Naive thymus-derived CD8-positive, alpha-beta T cell (primary cell): ENCODE measurements at regions not wholly inside any gene's neighbourhood (a gene's known extent, or its start where the extent isn't known, plus 50 kb on each side); places are given as distances from the start of the nearest gene placed in this dataset.
A peak's percentile ranks its signal among the peaks of the same experiment; 100 is the strongest.

Experiments used
- ATAC-seq, 2 donors: fragments of 150-1000 bp; cut with Tn5 transposase in 1 of 2; sonication (Bioruptor Pico), chemical (Tn5 transposase) in 1 of 2; 1 replicate in 1 of 2; 2 replicates in 1 of 2; pipeline ENCODE4 v1.10.0; 2021; ENCODE audit warnings: mild to moderate bottlenecking in 2 of 2, moderate library complexity in 2 of 2
- POLR2A ChIA-PET: fragments of 350-600 bp; sonication (Branson Sonifier 250); formaldehyde crosslinking; loops from one replicate; lab custom pipeline; 2021; ENCODE audit warnings: antibody characterized with exemption; lab: Charles Lee
- DNase-seq, 10 donors: peaks; one replicate each; pipeline versions ENCODE4 v3.0.0 to v3.0.0-alpha.2; 2020 to 2022
- H3K27ac Mint-ChIP-seq, 10 donors: one replicate each; pipeline ENCODE4 v1.8.0; 2020 to 2022; ENCODE audit warnings: mild to moderate bottlenecking in 10 of 10, mixed read lengths in 10 of 10, moderate library complexity in 4 of 10, inconsistent platforms in 1 of 10
- H3K27me3 Mint-ChIP-seq, 5 donors: one replicate each; pipeline ENCODE4 v1.8.0; 2021 to 2022; ENCODE audit warnings: mixed read lengths in 5 of 5
- H3K36me3 Mint-ChIP-seq, 3 donors: one replicate each; pipeline ENCODE4 v1.8.0; 2020 to 2022; ENCODE audit warnings: mixed read lengths in 3 of 3, mild to moderate bottlenecking in 2 of 3, inconsistent platforms in 1 of 3
- H3K4me1 Mint-ChIP-seq, 4 donors: one replicate each; pipeline ENCODE4 v1.8.0; 2021 to 2022; ENCODE audit warnings: mixed read lengths in 4 of 4
- H3K4me3 Mint-ChIP-seq, 10 donors: one replicate each; pipeline ENCODE4 v1.8.0; 2020 to 2022; ENCODE audit warnings: mild to moderate bottlenecking in 10 of 10, mixed read lengths in 10 of 10, moderate library complexity in 6 of 10, inconsistent platforms in 1 of 10
- H3K9me3 Mint-ChIP-seq, 9 donors: one replicate each; pipeline ENCODE4 v1.8.0; 2020 to 2022; ENCODE audit warnings: mixed read lengths in 9 of 9, mild to moderate bottlenecking in 3 of 9, inconsistent platforms in 1 of 9, moderate library complexity in 1 of 9

DNA sequence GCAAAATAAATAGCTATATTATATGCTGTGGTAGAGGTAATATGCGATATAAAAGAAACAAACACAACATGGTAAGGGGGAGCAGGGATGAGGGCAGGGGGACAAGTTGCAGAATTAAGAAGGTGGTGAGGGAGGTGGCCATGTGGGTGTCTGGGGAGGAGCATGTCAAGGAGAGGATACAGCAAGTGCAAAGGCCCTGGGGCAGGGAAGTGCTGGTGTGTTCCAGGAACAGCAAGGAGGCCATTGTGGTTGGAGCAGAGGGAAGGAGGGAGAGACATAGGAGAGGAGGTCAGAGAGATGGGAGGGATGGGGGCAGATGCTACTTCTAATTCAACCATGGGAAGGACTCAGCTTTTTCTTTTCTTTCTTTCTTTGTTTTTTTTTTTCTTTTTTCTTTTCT, 161.2 kb upstream of the IGSF21 start:
- H3K27ac Mint-ChIP-seq: no peak overlapping the region

DNA sequence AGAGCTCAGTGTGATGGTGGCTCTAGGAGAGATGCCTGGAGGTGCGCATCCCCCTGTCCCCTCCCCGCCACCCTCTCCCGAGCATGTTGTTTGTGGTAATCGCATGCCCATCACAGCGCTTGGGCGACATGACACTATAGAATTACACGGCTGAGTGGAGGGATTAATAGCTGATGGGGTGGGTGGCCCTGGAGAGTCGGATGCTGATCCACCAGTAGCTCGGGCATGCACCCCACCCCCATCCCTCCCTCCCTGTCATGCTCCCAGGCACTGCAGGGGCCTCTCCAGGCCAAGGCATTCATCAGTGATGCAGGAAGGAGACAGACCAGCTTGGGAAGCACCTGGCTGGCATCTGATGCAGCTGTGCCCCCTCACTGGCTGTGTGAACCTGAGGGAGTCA, 159.0 kb upstream of the IGSF21 start:
- POLR2A ChIA-PET: no interaction called here
- no peak overlapping the region for H3K27ac Mint-ChIP-seq
- DNase-seq: no peak
- peaks cover 9 to 59% (median 37%) of the 10 kb centered on the region in 5 donors for H3K27me3 Mint-ChIP-seq
- H3K4me1 Mint-ChIP-seq: peaks cover 0 to 10% (median 4%) of the 10 kb centered on the region in 4 donors
- no peak overlapping the region for H3K4me3 Mint-ChIP-seq
- ATAC-seq: no peak
- H3K36me3 Mint-ChIP-seq: no peaks in the 10 kb centered on the region
- H3K9me3 Mint-ChIP-seq: peaks cover 0 to 2% (median 0%) of the 10 kb centered on the region in 9 donors

More for the DNA sequence above, 161.2 kb upstream of the IGSF21 start:
- H3K4me1 Mint-ChIP-seq: no peaks in the 10 kb centered on the region
- peaks cover 0 to 2% (median 0%) of the 10 kb centered on the region in 9 donors for H3K9me3 Mint-ChIP-seq
- no peaks in the 10 kb centered on the region for H3K36me3 Mint-ChIP-seq
- no peak overlapping the region for H3K4me3 Mint-ChIP-seq
- DNase-seq: no peak
- no peak for ATAC-seq
- H3K27me3 Mint-ChIP-seq: peaks cover 2 to 38% (median 28%) of the 10 kb centered on the region in 5 donors
- POLR2A ChIA-PET: no interaction called here

DNA sequence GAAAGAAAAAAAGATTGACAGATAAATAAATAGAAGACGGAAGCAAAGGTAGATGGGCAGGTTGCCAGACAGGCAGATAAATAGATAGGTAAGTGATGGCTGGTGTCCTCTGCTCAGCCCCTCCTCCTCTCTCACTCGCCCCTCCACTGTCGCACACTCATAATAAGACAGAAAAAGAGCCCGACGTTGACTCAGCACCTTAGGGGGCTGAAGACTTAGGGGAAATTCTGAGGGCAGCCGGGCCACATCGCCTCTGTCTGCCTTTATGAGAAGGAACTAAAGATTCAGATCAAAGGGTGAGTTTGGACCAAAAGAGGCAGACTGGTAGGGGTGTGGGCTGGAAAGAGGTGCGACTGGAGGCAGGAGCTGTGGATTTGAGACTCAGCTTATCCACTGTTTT, 158.1 kb upstream of the IGSF21 start:
- POLR2A ChIA-PET: no interaction called here
- Mint-ChIP-seq H3K27ac (peak overlapping the region in 1 of 10 donors; percentile 23), H3K4me1 (peaks cover 0 to 10% (median 4%) of the 10 kb centered on the region in 4 donors), H3K9me3 (peaks cover 0 to 2% (median 0%) of the 10 kb centered on the region in 9 donors), H3K36me3 (no peaks in the 10 kb centered on the region), H3K4me3 (no peak overlapping the region), H3K27me3 (peaks cover 9 to 60% (median 37%) of the 10 kb centered on the region in 5 donors)
- DNase-seq (no peak), ATAC-seq (no peak)

DNA sequence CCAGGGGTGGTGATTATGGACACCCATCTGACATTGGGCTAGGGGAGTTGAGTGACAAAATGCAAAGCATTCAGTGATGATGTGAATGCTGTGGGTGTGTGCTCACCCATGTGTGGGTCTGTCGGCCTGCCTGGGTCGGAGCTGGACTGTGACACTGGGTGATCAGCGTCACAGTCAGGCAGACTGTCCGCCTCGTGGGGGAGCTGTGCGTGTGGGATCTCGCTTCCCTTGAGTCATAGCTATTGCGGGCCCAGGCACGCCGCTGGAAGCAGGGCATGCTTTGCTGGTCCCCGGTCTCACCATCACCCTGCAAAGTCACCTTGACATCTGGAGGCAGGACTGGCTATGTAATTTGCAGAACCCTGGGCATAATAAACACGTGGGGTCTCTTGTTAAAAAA, 156.9 kb upstream of the IGSF21 start:
- POLR2A ChIA-PET: no interaction called here
- ATAC-seq: no peak
- peaks cover 0 to 10% (median 4%) of the 10 kb centered on the region in 4 donors for H3K4me1 Mint-ChIP-seq

DNA sequence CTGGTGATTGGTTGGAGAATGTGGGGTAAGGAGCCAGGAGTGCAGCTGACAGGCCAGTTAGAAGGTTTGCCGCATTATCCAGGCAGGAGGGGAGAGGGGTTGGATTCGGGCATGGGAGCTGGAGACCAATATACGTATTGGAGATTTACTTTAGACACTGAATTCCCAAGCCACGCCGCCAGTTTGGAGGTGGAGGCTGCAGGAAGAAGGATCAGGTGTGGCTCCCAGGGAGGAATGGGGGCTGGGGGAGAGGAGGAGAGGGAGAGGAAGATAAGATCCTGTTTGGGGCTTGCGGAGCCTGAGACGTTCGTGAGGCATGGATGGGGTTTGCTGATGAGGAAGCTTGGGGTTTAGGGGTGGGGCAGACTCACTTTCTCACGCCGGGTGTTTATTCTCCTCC, 155.1 kb upstream of the IGSF21 start:
- Mint-ChIP-seq H3K27me3 (peaks cover 6 to 35% (median 25%) of the 10 kb centered on the region in 5 donors), H3K36me3 (no peaks in the 10 kb centered on the region), H3K27ac (peak overlapping the region in 1 of 10 donors; percentile 54), H3K4me3 (peak overlapping the region in 1 of 10 donors; percentile 11), H3K4me1 (peaks cover 0 to 10% (median 5%) of the 10 kb centered on the region in 4 donors), H3K9me3 (no peaks in the 10 kb centered on the region)
- no peak for DNase-seq
- POLR2A ChIA-PET: no interaction called here
- no peak for ATAC-seq

More for the DNA sequence above, 156.9 kb upstream of the IGSF21 start:
- Mint-ChIP-seq H3K4me3 (no peak overlapping the region), H3K27me3 (peaks cover 9 to 52% (median 37%) of the 10 kb centered on the region in 5 donors), H3K9me3 (no peaks in the 10 kb centered on the region), H3K27ac (no peak overlapping the region), H3K36me3 (no peaks in the 10 kb centered on the region)
- DNase-seq: no peak

DNA sequence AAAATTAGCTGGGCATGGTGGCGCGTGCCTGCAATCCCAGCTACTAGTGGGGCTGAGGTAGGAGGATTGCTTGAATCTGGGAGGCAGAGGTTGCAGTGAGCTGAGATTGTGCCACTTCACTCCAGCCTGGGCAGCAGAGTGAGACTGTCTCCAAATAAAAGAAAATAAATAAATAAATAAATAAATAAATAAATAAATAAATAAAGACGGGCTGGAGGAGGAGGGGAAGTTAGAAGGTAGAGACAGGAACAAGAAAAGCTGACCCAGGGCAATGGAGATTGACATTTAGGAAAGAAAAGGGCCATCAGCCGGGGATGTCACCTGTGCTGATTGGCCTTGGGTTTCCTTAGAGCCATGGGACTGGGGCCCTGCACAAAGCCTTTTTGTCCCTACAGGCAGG, 153.7 kb upstream of the IGSF21 start:
- POLR2A ChIA-PET: no interaction called here
- peaks cover 6 to 41% (median 23%) of the 10 kb centered on the region in 5 donors for H3K27me3 Mint-ChIP-seq
- peaks cover 8 to 22% (median 18%) of the 10 kb centered on the region in 4 donors for H3K4me1 Mint-ChIP-seq
- no peaks in the 10 kb centered on the region for H3K36me3 Mint-ChIP-seq
- H3K27ac Mint-ChIP-seq: no peak overlapping the region
- no peak overlapping the region for H3K4me3 Mint-ChIP-seq
- ATAC-seq: no peak
- no peaks in the 10 kb centered on the region for H3K9me3 Mint-ChIP-seq
- no peak for DNase-seq

DNA sequence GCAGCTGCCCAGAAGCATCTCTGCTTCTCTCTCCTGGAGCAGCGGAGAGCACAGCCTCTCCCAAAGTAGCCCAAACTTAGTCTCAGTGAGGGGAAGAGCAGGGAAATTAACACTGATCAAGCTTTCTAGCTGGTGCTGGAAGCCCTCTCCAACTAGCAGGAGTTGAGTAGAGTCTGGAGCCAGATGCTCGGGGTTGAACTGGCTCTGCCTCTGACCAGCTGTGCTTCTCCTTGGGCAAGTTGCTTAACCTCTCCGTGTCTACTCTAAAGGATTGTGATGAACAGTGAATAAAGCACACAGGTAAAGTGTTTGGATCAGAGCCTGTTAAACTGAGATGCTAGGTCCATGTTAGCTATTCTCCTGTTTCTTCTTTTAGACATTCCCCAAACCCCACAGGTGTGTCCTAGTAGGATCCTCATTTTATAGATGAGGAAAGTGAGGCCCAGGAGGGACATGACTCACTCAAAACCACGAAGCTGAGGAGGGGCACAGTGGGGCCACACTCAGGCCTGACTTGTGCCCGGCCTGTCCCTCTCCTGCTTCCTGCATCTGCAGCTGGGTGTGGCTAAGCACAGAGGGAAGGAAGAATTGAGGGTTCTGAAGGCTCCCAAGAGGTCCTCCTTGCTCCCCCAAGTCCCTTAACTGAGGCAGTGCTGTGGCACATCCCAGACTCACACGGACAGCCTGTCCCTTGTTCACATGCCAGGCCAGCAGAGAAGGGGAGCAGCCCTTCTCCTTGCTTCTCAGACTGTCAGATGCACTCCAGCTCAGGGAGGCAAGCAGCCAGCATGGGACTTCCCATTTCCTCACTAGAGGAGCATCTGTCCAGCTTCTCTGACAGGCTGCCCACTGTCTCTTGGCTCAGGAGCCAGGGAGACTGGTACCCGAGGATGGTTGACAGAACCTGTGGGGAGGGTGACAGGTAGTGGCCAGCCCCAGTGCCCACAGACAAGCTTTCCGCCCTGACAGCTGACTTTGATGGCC, 152.0 kb upstream of the IGSF21 start:
- no peak for DNase-seq
- H3K27me3 Mint-ChIP-seq: peaks cover 6 to 31% (median 23%) of the 10 kb centered on the region in 5 donors
- no peaks in the 10 kb centered on the region for H3K36me3 Mint-ChIP-seq
- H3K4me3 Mint-ChIP-seq: no peak overlapping the region
- no peak for ATAC-seq
- POLR2A ChIA-PET: no interaction called here
- peak overlapping the region in 1 of 10 donors; percentile 52 for H3K27ac Mint-ChIP-seq
- H3K4me1 Mint-ChIP-seq: peaks cover 8 to 27% (median 25%) of the 10 kb centered on the region in 4 donors
- H3K9me3 Mint-ChIP-seq: no peaks in the 10 kb centered on the region

DNA sequence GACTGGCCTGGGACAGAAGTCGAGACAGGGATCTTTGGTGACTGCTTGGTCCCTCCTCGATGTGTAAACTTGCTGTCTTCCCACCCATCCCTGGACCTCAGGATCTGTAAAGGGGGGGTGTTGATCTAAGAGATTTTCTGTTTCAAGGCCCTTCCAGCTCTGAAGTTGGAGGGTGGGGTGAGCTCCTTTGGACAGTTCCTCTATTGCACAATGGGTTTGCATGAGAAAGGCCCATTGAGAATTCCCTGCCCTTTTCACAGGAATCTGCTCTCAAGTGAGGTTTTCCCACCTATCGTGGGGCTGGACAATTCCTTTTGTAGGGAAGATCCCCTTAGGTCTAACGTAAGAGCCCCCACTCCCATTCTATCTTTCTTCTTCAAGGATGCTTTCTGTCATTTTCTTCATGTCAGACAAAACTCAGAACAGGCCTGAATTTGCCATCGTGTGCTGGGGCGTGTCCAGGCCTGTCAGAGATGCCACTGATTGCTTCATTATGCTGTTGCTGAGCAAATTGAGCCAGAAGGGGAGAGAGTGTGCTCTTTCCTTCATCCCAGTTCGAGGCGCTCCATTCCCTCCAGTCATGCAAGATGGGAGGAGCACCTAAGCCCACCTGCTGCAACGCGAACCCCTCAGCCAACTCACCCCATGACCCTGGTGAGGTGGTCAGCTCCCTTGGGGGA, 149.9 kb upstream of the IGSF21 start:
- H3K27me3 Mint-ChIP-seq: peaks cover 0 to 33% (median 13%) of the 10 kb centered on the region in 5 donors
- no peaks in the 10 kb centered on the region for H3K36me3 Mint-ChIP-seq
- H3K4me3 Mint-ChIP-seq: peak overlapping the region in 2 of 10 donors; percentile 9 to 50
- peak overlapping the region in 4 of 10 donors; percentile 24 to 87 (median 68) for H3K27ac Mint-ChIP-seq
- ATAC-seq (no peak), DNase-seq (no peak)
- no peaks in the 10 kb centered on the region for H3K9me3 Mint-ChIP-seq
- POLR2A ChIA-PET: no interaction called here
- H3K4me1 Mint-ChIP-seq: peaks cover 8 to 23% (median 19%) of the 10 kb centered on the region in 4 donors

DNA sequence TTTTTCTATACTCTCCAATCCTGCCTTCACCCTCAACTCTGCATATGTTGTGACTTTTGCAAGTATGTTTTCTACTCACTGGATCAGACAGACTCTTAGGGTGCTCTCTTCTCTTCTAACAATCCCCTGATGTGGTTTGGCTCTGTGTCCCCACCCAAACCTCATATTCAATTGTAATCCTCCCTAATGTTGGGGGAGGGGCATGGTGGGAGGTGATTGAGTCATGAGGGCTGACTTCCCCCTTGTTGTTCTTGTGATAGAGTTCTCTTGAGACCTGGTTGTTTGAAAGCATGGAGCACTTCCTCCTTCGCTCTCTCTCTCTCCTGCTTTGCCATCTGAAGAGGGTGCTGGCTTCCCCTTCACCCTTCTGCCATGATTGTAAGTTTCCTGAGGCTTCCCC, 148.9 kb upstream of the IGSF21 start:
- DNase-seq (peak in 6 of 10 donors; percentile 7 to 63 (median 40)), ATAC-seq (peak; percentile 29 to 62)
- peak overlapping the region in 6 of 10 donors; percentile 9 to 50 (median 24) for H3K4me3 Mint-ChIP-seq
- no peaks in the 10 kb centered on the region for H3K9me3 Mint-ChIP-seq
- peak overlapping the region in 8 of 10 donors; percentile 10 to 87 (median 68) for H3K27ac Mint-ChIP-seq
- POLR2A ChIA-PET: no interaction called here
- H3K36me3 Mint-ChIP-seq: no peaks in the 10 kb centered on the region
- H3K4me1 Mint-ChIP-seq: peaks cover 8 to 23% (median 18%) of the 10 kb centered on the region in 4 donors
- peaks cover 0 to 23% (median 8%) of the 10 kb centered on the region in 5 donors for H3K27me3 Mint-ChIP-seq

DNA sequence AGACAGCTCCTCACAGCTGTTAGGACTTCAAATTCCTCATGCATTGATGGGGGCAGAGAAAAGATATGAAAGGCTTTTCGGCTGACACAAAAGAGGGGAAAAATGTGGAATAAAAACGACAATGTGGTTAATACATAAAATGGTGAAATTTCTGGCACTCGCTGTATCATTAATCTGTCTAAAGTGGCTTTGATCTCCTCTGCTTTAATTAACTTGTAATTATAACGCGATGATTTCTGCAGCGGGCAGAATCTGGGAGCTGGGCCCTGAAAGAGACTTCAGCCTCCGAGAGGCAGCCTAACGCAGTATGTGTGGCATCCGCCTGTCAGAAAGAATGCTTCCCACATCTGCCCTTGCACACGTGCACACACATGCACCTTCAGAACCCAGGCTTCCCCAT, 144.1 kb upstream of the IGSF21 start:
- Mint-ChIP-seq H3K36me3 (no peaks in the 10 kb centered on the region), H3K27me3 (peaks cover 1 to 46% (median 15%) of the 10 kb centered on the region in 5 donors), H3K27ac (no peak overlapping the region), H3K4me3 (no peak overlapping the region), H3K4me1 (peaks cover 5 to 11% (median 10%) of the 10 kb centered on the region in 4 donors), H3K9me3 (peaks cover 0 to 2% (median 0%) of the 10 kb centered on the region in 9 donors)
- ATAC-seq (no peak), DNase-seq (no peak)
- POLR2A ChIA-PET: no interaction called here

DNA sequence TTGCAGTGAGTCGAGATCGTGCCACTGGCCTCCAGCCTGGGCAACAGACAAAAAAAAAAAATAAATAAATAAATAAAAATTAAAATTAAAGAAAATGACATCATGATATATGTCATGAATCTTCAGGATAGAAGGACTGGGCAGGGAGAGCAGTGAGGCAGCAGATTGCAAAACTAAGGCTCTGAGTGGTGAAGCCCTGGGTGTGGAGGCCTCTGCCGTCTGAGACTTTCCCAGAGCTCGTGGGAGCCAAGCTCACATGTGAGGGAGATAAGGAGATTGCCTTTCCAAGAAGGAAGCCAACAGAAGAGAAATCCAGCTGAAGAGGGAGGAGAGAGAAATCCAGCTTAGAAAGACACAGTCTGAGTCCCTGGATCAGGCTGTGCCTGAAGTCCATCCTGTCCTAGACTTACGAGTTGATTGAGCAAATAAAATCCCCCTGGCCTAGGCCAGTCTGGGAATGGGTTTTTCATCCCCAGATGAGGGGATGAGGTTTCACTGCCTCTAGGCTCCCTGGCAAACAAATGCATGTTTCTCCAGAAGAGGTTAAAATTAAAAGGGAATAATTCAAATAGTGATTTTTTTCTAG, 142.0 kb upstream of the IGSF21 start:
- no peak for ATAC-seq
- DNase-seq: no peak

DNA sequence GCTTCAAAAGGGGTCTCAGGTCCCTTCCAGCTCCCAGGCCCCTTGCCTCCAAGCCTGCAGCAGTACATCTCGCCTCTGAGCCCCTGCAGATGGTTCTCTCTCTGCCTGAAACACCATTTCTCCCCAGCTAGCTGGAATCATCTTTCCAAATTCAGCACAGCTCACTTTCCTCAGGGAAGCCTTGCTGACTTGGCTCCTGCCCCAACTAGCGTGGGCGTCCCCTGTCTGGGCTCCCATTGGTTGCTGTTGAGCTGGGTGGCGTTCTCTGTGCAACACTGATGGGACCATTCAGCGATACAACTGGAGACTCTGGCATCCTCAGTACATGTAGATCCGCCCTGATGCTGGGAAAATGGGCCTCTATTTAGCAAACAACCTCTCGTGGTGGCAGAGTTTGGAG, 141.3 kb upstream of the IGSF21 start:
- ATAC-seq: no peak
- peaks cover 0 to 1% (median 0%) of the 10 kb centered on the region in 4 donors for H3K4me1 Mint-ChIP-seq
- H3K4me3 Mint-ChIP-seq: no peak overlapping the region
- H3K27ac Mint-ChIP-seq: no peak overlapping the region
- peaks cover 1 to 40% (median 15%) of the 10 kb centered on the region in 5 donors for H3K27me3 Mint-ChIP-seq
- POLR2A ChIA-PET: no interaction called here
- DNase-seq: no peak
- H3K36me3 Mint-ChIP-seq: no peaks in the 10 kb centered on the region
- H3K9me3 Mint-ChIP-seq: peaks cover 0 to 2% (median 0%) of the 10 kb centered on the region in 9 donors

More for the DNA sequence above, 142.0 kb upstream of the IGSF21 start:
- Mint-ChIP-seq H3K36me3 (no peaks in the 10 kb centered on the region), H3K4me1 (peaks cover 0 to 1% (median 0%) of the 10 kb centered on the region in 4 donors), H3K4me3 (no peak overlapping the region), H3K27ac (no peak overlapping the region), H3K27me3 (peaks cover 1 to 44% (median 15%) of the 10 kb centered on the region in 5 donors), H3K9me3 (peaks cover 0 to 2% (median 0%) of the 10 kb centered on the region in 9 donors)
- POLR2A ChIA-PET: interaction anchor here (0.6 to 0.7 kb wide), 2 partner anchors 303 to 901 kb away, joined by 3 to 4 read pairs; no protein-coding TSS in a partner anchor
